ENCODE measurements at regions not wholly inside any gene's neighbourhood (a gene's known extent, or its start where the extent isn't known, plus 50 kb on each side); places are given as distances from the start of the nearest gene placed in this dataset.
"Not testable (repeated sequence)": the region's sequence is repeated elsewhere in the genome, so short reads cannot be mapped to it uniquely, and the experiment has no call there.

GRCh38 chr1:89436856-89437255, 73.0 kb downstream of the GBP6 start:
- Histone ChIP-seq H3K27ac (ENCODE audit: low read depth, low read length) (no peak overlapping the region), H3K9ac (ENCODE audit: low read depth, low read length) (no peak overlapping the region), H3K4me1 (ENCODE audit: control insufficient read depth, insufficient read depth, low read length) (no peaks in the 10 kb centered on the region), H3K36me3 (ENCODE audit: control insufficient read depth, insufficient read depth, low read length) (no peaks in the 10 kb centered on the region), H3K27me3 (ENCODE audit: control insufficient read depth, insufficient read depth, low read length) (no peaks in the 10 kb centered on the region), H3K9me3 (ENCODE audit: control insufficient read depth, insufficient read depth, low read length) (peaks cover 14% of the 10 kb centered on the region; the same call in 1 of the 2 replicates), H3K4me3 (ENCODE audit: low read depth, low read length) (no peak overlapping the region)

GRCh38 chr1:89438301-89438700, 74.4 kb downstream of the GBP6 start:
- not testable (repeated sequence) for H3K36me3 ChIP-seq (ENCODE audit: control insufficient read depth, insufficient read depth, low read length); H3K27me3 ChIP-seq (ENCODE audit: control insufficient read depth, insufficient read depth, low read length); H3K27ac ChIP-seq (ENCODE audit: low read depth, low read length); H3K4me1 ChIP-seq (ENCODE audit: control insufficient read depth, insufficient read depth, low read length); H3K4me3 ChIP-seq (ENCODE audit: low read depth, low read length); H3K9ac ChIP-seq (ENCODE audit: low read depth, low read length)
- H3K9me3 ChIP-seq (ENCODE audit: control insufficient read depth, insufficient read depth, low read length) = peaks cover 15% of the 10 kb centered on the region; the same call in 1 of the 2 replicates

- Histone ChIP-seq H3K9me3 (ENCODE audit: control insufficient read depth, insufficient read depth, low read length) (peaks cover 15% of the 10 kb centered on the region; the same call in 1 of the 2 replicates), H3K4me3 (ENCODE audit: low read depth, low read length) (no peak overlapping the region), H3K4me1 (ENCODE audit: control insufficient read depth, insufficient read depth, low read length) (no peaks in the 10 kb centered on the region), H3K36me3 (ENCODE audit: control insufficient read depth, insufficient read depth, low read length) (no peaks in the 10 kb centered on the region), H3K9ac (ENCODE audit: low read depth, low read length) (no peak overlapping the region), H3K27ac (ENCODE audit: low read depth, low read length) (no peak overlapping the region), H3K27me3 (ENCODE audit: control insufficient read depth, insufficient read depth, low read length) (no peaks in the 10 kb centered on the region)
Observed at GRCh38 chr1:89440911-89441310, 77.1 kb downstream of the GBP6 start.

DNA sequence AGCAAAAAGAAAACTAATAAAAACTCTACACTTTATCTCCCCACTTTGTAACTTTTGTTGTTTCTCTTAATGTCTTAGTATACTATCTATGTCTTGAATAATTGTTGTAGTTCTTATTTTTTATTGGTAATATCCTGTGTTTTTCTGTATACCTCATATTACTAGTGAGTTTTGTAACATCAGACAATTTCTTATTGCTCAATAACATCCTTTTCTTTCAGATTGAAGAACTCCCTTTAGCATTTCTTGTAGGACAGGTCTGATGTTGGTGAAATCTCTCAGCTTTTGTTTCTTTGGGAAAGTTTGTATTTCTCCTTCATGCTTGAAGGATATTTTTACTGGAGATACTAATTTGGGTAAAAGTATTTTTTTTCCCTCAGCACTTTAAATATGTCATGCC, 79.8 kb upstream of the LRRC8B start:
- no peaks in the 10 kb centered on the region for H3K27me3 ChIP-seq (ENCODE audit: control insufficient read depth, insufficient read depth, low read length)
- H3K27ac ChIP-seq (ENCODE audit: low read depth, low read length) = no peak overlapping the region

DNA sequence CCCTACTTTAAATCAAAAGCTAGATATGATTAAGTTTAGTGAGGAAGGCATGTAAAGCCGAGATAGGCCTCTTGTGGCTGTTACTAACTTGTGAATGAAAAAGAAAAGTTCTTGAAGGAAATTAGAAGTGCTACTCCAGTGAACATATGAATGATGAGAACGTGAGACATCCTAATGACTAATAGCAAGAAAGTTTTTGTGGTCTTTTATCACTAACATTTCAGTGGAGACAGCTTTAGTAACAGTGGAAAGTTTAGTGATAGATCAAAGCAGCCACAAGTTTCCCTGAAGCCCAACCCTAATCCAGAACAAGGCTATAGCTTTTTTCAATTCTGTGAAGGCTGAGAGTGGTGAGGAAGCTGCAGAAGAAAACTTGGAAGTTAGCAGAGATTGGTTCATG, 73.6 kb upstream of the LRRC8B start:
- no peaks in the 10 kb centered on the region for H3K36me3 ChIP-seq (ENCODE audit: control insufficient read depth, insufficient read depth, low read length)
- no peaks in the 10 kb centered on the region for H3K27me3 ChIP-seq (ENCODE audit: control insufficient read depth, insufficient read depth, low read length)
- 0 out of 2 replicates have a peak, but pooled peaks cover 2% of the 10 kb centered on the region for H3K4me1 ChIP-seq (ENCODE audit: control insufficient read depth, insufficient read depth, low read length)
- no peaks in the 10 kb centered on the region for H3K9me3 ChIP-seq (ENCODE audit: control insufficient read depth, insufficient read depth, low read length)
- no peak overlapping the region for H3K27ac ChIP-seq (ENCODE audit: low read depth, low read length)
- H3K9ac ChIP-seq (ENCODE audit: low read depth, low read length) = no peak overlapping the region
- no peak overlapping the region for H3K4me3 ChIP-seq (ENCODE audit: low read depth, low read length)

More for the DNA sequence above, 79.8 kb upstream of the LRRC8B start:
- Histone ChIP-seq H3K9ac (ENCODE audit: low read depth, low read length) (no peak overlapping the region), H3K4me1 (ENCODE audit: control insufficient read depth, insufficient read depth, low read length) (no peaks in the 10 kb centered on the region), H3K36me3 (ENCODE audit: control insufficient read depth, insufficient read depth, low read length) (no peaks in the 10 kb centered on the region), H3K9me3 (ENCODE audit: control insufficient read depth, insufficient read depth, low read length) (peaks cover 4% of the 10 kb centered on the region; the same call in 1 of the 2 replicates), H3K4me3 (ENCODE audit: low read depth, low read length) (no peak overlapping the region)

- no peaks in the 10 kb centered on the region for H3K9me3 ChIP-seq (ENCODE audit: control insufficient read depth, insufficient read depth, low read length)
- no peaks in the 10 kb centered on the region for H3K27me3 ChIP-seq (ENCODE audit: control insufficient read depth, insufficient read depth, low read length)
- peaks cover 16% of the 10 kb centered on the region for H3K4me1 ChIP-seq (ENCODE audit: control insufficient read depth, insufficient read depth, low read length)
- no peaks in the 10 kb centered on the region for H3K36me3 ChIP-seq (ENCODE audit: control insufficient read depth, insufficient read depth, low read length)
- no peak overlapping the region for H3K9ac ChIP-seq (ENCODE audit: low read depth, low read length)
- H3K27ac ChIP-seq (ENCODE audit: low read depth, low read length) = no peak overlapping the region
- H3K4me3 ChIP-seq (ENCODE audit: low read depth, low read length) = no peak overlapping the region
Observed at GRCh38 chr1:89453123-89453972, 71.3 kb upstream of the LRRC8B start.

- H3K4me1 ChIP-seq (ENCODE audit: control insufficient read depth, insufficient read depth, low read length) = peaks cover 16% of the 10 kb centered on the region
- no peak overlapping the region for H3K27ac ChIP-seq (ENCODE audit: low read depth, low read length)
- no peaks in the 10 kb centered on the region for H3K36me3 ChIP-seq (ENCODE audit: control insufficient read depth, insufficient read depth, low read length)
- H3K4me3 ChIP-seq (ENCODE audit: low read depth, low read length) = no peak overlapping the region
- no peaks in the 10 kb centered on the region for H3K27me3 ChIP-seq (ENCODE audit: control insufficient read depth, insufficient read depth, low read length)
- H3K9me3 ChIP-seq (ENCODE audit: control insufficient read depth, insufficient read depth, low read length) = no peaks in the 10 kb centered on the region
- H3K9ac ChIP-seq (ENCODE audit: low read depth, low read length) = no peak overlapping the region
Observed at GRCh38 chr1:89454845-89455521, 69.6 kb upstream of the LRRC8B start.

GRCh38 chr1:89457046-89457445, 67.6 kb upstream of the LRRC8B start:
- peaks cover 16% of the 10 kb centered on the region for H3K4me1 ChIP-seq (ENCODE audit: control insufficient read depth, insufficient read depth, low read length)
- no peaks in the 10 kb centered on the region for H3K9me3 ChIP-seq (ENCODE audit: control insufficient read depth, insufficient read depth, low read length)
- no peaks in the 10 kb centered on the region for H3K27me3 ChIP-seq (ENCODE audit: control insufficient read depth, insufficient read depth, low read length)

DNA sequence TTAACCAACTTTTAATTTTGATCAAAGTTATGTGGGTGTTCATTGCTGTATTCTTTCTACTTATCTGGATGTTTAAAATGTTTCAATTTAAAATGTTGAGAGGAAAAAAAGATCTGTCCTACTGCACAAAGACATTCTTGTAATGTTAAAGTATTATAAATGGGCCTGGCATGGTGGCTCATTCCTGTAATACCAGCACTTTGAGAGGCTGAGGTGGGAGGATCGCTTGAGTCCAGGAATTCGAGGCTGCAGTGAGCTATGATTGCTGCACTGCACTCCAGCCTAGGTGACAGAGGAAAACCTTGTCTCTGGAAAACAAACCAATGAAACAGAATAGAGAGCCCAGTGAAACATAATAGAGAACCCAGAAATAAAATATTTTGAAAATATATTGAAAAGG, 65.5 kb upstream of the LRRC8B start:
- Histone ChIP-seq H3K27me3 (ENCODE audit: control insufficient read depth, insufficient read depth, low read length) (no peaks in the 10 kb centered on the region), H3K9ac (ENCODE audit: low read depth, low read length) (no peak overlapping the region), H3K4me3 (ENCODE audit: low read depth, low read length) (no peak overlapping the region), H3K4me1 (ENCODE audit: control insufficient read depth, insufficient read depth, low read length) (peaks cover 16% of the 10 kb centered on the region), H3K36me3 (ENCODE audit: control insufficient read depth, insufficient read depth, low read length) (no peaks in the 10 kb centered on the region), H3K27ac (ENCODE audit: low read depth, low read length) (no peak overlapping the region), H3K9me3 (ENCODE audit: control insufficient read depth, insufficient read depth, low read length) (no peaks in the 10 kb centered on the region)

More at GRCh38 chr1:89457046-89457445, 67.6 kb upstream of the LRRC8B start:
- Histone ChIP-seq H3K9ac (ENCODE audit: low read depth, low read length) (no peak overlapping the region), H3K36me3 (ENCODE audit: control insufficient read depth, insufficient read depth, low read length) (no peaks in the 10 kb centered on the region), H3K4me3 (ENCODE audit: low read depth, low read length) (no peak overlapping the region), H3K27ac (ENCODE audit: low read depth, low read length) (peak overlapping the region; percentile 61)

DNA sequence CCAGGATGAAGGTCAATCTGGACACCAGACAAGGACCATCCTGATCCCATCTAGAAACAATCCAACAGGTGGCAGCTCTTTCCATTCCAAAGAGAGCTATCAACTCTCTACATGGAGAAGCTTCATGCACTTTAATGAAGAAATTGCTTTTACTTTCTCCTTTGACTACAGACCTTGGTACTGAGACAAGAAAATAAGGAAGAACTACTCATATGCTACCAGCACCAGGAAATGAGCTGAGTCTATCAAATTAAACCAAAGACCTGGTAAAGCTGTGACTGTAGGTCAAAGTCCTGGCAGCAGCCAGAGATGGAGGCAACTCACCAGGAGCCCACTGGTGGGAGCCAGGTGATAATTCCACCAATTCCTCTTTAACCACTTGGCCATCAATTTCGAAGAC, 64.3 kb upstream of the LRRC8B start:
- Histone ChIP-seq H3K9me3 (ENCODE audit: control insufficient read depth, insufficient read depth, low read length) (no peaks in the 10 kb centered on the region), H3K4me3 (ENCODE audit: low read depth, low read length) (no peak overlapping the region), H3K9ac (ENCODE audit: low read depth, low read length) (no peak overlapping the region), H3K4me1 (ENCODE audit: control insufficient read depth, insufficient read depth, low read length) (peaks cover 16% of the 10 kb centered on the region), H3K36me3 (ENCODE audit: control insufficient read depth, insufficient read depth, low read length) (no peaks in the 10 kb centered on the region), H3K27ac (ENCODE audit: low read depth, low read length) (no peak overlapping the region), H3K27me3 (ENCODE audit: control insufficient read depth, insufficient read depth, low read length) (no peaks in the 10 kb centered on the region)

GRCh38 chr1:89462250-89462649, 62.4 kb upstream of the LRRC8B start:
- Histone ChIP-seq H3K4me1 (ENCODE audit: control insufficient read depth, insufficient read depth, low read length) (peaks cover 4% of the 10 kb centered on the region), H3K27ac (ENCODE audit: low read depth, low read length) (no peak overlapping the region), H3K36me3 (ENCODE audit: control insufficient read depth, insufficient read depth, low read length) (no peaks in the 10 kb centered on the region), H3K4me3 (ENCODE audit: low read depth, low read length) (no peak overlapping the region), H3K9ac (ENCODE audit: low read depth, low read length) (no peak overlapping the region), H3K9me3 (ENCODE audit: control insufficient read depth, insufficient read depth, low read length) (no peaks in the 10 kb centered on the region), H3K27me3 (ENCODE audit: control insufficient read depth, insufficient read depth, low read length) (no peaks in the 10 kb centered on the region)
